ENCODE measurements at regions not wholly inside any gene's neighbourhood (a gene's known extent, or its start where the extent isn't known, plus 50 kb on each side); places are given as distances from the start of the nearest gene placed in this dataset.

GRCh38 chr5:112552791-112553190 lies 133.7 kb upstream of the EPB41L4A start:
- no peaks in the 10 kb centered on the region for H3K36me3 Mint-ChIP-seq (ENCODE audit: low read depth)
- H3K27ac Mint-ChIP-seq: no peak overlapping the region
- Histone ChIP-seq H3K9ac (ENCODE audit: extremely low read depth, low read length, poor library complexity, severe bottlenecking) (no peak overlapping the region), H3K27me3 (ENCODE audit: control insufficient read depth, insufficient read depth, low read length, poor library complexity, severe bottlenecking) (no peaks in the 10 kb centered on the region), H3K9me3 (ENCODE audit: control insufficient read depth, low read length) (no peaks in the 10 kb centered on the region), H3K4me1 (ENCODE audit: control insufficient read depth, insufficient read depth, low read length) (no peaks in the 10 kb centered on the region), H3K27ac (ENCODE audit: low read depth, low read length) (no peak overlapping the region), H3K36me3 (ENCODE audit: control insufficient read depth, insufficient read depth, low read length) (no peaks in the 10 kb centered on the region), H3K4me3 (ENCODE audit: low read length) (no peak overlapping the region)
- H3K4me1 Mint-ChIP-seq: no peaks in the 10 kb centered on the region
- no peaks in the 10 kb centered on the region for H3K27me3 Mint-ChIP-seq (ENCODE audit: insufficient read depth)
- TF ChIP-seq CTCF (conservative IDR thresholded peaks at IDR 0.05): no peak
- no peak overlapping the region for H3K4me3 Mint-ChIP-seq
- 98 to 100% methylated on average over 2 to 4 of the region's 4 CpGs for WGBS, 2 experiments (ENCODE audit: insufficient coverage in 1 of 2, insufficient read length in 1 of 2)
- DNase-seq: no peak
- H3K9me3 Mint-ChIP-seq: no peaks in the 10 kb centered on the region

GRCh38 chr5:112554101-112554977 lies 135.3 kb upstream of the EPB41L4A start:
- Histone ChIP-seq H3K4me1 (ENCODE audit: control insufficient read depth, insufficient read depth, low read length) (no peaks in the 10 kb centered on the region), H3K4me3 (ENCODE audit: low read length) (no peak overlapping the region), H3K27ac (ENCODE audit: low read depth, low read length) (no peak overlapping the region), H3K9ac (ENCODE audit: extremely low read depth, low read length, poor library complexity, severe bottlenecking) (no peak overlapping the region), H3K9me3 (ENCODE audit: control insufficient read depth, low read length) (no peaks in the 10 kb centered on the region), H3K27me3 (ENCODE audit: control insufficient read depth, insufficient read depth, low read length, poor library complexity, severe bottlenecking) (no peaks in the 10 kb centered on the region), H3K36me3 (ENCODE audit: control insufficient read depth, insufficient read depth, low read length) (no peaks in the 10 kb centered on the region)
- no peak overlapping the region for H3K27ac Mint-ChIP-seq
- H3K36me3 Mint-ChIP-seq (ENCODE audit: low read depth): no peaks in the 10 kb centered on the region
- no peaks in the 10 kb centered on the region for H3K4me1 Mint-ChIP-seq
- WGBS, 2 experiments (ENCODE audit: insufficient coverage in 1 of 2, insufficient read length in 1 of 2): 76 to 81% methylated on average over 8 to 13 of the region's 13 CpGs
- H3K4me3 Mint-ChIP-seq: no peak overlapping the region
- H3K9me3 Mint-ChIP-seq: no peaks in the 10 kb centered on the region
- TF ChIP-seq CTCF (conservative IDR thresholded peaks at IDR 0.05): no peak
- H3K27me3 Mint-ChIP-seq (ENCODE audit: insufficient read depth): no peaks in the 10 kb centered on the region
- DNase-seq: no peak

- no peaks in the 10 kb centered on the region for H3K9me3 Mint-ChIP-seq
- no peak overlapping the region for H3K4me3 Mint-ChIP-seq
- H3K4me1 ChIP-seq (ENCODE audit: control insufficient read depth, insufficient read depth, low read length): no peaks in the 10 kb centered on the region
- no peak overlapping the region for H3K27ac ChIP-seq (ENCODE audit: low read depth, low read length)
- H3K27me3 Mint-ChIP-seq (ENCODE audit: insufficient read depth): no peaks in the 10 kb centered on the region
- no peaks in the 10 kb centered on the region for H3K36me3 ChIP-seq (ENCODE audit: control insufficient read depth, insufficient read depth, low read length)
- no peaks in the 10 kb centered on the region for H3K36me3 Mint-ChIP-seq (ENCODE audit: low read depth)
- no peak overlapping the region for H3K27ac Mint-ChIP-seq
- no peak for TF ChIP-seq CTCF (conservative IDR thresholded peaks at IDR 0.05)
- no peak overlapping the region for H3K4me3 ChIP-seq (ENCODE audit: low read length)
- no peaks in the 10 kb centered on the region for H3K27me3 ChIP-seq (ENCODE audit: control insufficient read depth, insufficient read depth, low read length, poor library complexity, severe bottlenecking)
- 72 to 100% methylated on average over 1 to 2 of the region's 2 CpGs for WGBS, 2 experiments (ENCODE audit: insufficient coverage in 1 of 2, insufficient read length in 1 of 2)
- no peak overlapping the region for H3K9ac ChIP-seq (ENCODE audit: extremely low read depth, low read length, poor library complexity, severe bottlenecking)
- no peaks in the 10 kb centered on the region for H3K4me1 Mint-ChIP-seq
- DNase-seq: no peak
- no peaks in the 10 kb centered on the region for H3K9me3 ChIP-seq (ENCODE audit: control insufficient read depth, low read length)
These were observed 136.1 kb upstream of the EPB41L4A start for GRCh38 chr5:112555197-112555596.
